NCI-H1436 (cell line): ENCODE measurements at regions not wholly inside any gene's neighbourhood (a gene's known extent, or its start where the extent isn't known, plus 50 kb on each side); places are given as distances from the start of the nearest gene placed in this dataset.

Experiments used
- DNase-seq: peaks from one replicate; lab custom pipeline; 2025; lab: John Stamatoyannopoulos, UW

DNA sequence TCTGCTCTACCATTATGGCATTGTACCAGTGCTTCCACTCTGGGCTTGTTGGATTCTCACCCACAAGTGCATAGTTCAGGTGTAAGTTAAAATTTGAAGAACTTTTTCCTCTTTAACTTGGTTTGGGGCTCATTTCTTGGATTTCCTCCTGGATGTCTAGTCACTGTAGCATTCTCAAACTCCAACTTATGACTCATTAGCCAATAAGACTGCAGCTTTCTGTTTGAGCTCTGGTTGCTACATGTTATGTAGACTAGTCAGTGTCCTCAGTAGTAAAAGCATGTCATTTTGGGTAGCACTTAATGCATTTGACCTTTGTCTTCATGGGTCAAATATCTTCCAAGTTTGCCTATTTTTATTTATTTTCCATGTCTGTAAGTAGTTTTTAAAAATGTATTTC is 790.8 kb downstream of the BRINP1 start:
- DNase-seq, result no peak

DNA sequence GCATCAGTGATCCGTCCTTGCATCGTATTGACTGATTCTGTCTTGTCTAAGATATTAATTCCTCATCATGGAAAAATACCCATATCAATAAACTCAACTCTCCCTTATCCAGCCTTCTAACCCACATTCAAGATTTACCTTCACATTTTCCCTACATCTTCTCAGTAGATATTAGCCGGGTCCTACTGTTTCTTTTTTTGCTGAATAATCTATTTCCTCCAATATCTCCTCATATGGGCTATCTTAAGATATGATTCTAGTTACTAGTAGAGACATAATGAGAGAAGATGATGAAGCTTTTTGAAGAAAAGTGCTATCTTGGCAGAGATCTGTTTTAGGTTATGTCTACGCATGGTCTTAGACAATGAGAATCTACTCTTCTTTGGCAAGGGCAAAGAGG is 785.8 kb downstream of the BRINP1 start:
- no peak for DNase-seq

DNA sequence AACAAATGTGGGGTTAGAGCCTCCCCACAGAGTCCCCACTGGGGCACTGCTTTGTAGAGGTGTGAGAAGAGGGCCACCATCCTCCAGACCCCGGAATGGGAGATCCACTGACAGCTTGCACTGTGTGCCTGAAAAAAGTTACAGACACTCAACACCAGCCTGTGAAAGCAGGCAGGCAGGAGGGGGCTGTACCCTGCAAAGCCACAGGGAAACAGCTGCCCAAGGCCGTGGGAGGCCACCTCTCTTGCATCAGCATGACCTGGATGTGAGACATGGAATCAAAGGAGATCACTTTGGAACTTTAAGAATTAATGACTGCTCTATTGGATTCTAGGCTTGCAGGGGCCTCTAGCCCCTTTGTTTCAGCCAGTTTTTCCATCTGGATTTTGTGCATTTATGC is 782.3 kb downstream of the BRINP1 start:
- DNase-seq, result no peak

DNA sequence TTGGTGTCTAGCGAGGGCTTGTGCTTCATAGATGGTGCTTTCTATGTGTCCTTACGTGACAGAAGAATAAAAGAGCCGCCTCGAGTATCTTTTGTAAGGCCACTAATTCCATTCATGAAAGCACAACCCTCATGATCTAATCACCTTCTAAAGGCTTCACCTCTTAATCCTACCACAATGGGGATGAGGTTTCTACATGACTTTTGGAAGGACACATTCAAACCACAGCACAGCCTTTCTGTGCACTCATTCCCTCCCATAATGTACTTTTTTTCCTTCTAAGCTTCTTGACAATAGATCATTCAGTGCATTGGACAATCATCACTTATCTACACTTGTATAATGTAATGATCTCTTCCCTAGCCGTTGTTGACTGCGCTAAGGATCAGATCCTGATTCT is 774.8 kb downstream of the BRINP1 start:
- no peak for DNase-seq

DNA sequence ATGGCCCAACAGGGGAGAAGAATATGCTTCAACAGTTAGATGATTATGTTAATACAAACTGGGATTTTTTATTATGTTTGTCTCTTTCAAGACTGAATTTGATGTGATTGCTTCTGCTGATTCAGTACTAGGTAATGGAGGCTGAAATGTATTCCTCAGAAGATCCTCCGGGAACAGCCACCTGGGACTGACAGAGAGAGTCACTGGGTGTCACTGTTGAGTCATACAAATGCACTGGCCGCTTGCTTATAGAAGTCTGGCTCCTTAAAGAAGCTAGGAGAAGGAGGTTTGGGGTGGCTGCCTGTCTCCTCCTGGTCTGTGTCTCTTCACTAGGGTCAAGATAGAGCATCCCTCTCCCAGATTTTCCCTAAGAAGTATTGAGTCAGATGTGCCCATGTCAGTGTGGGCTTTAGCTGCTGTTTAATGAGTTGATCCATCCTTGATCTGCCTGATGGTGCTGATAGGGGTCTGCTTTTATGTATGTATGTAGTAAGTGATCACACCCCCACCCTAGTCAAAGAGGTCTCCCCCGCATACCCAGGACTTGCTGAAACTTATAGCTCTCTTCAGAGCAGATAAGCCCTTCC is 773.4 kb downstream of the BRINP1 start:
- DNase-seq, result peak; percentile 36

DNA sequence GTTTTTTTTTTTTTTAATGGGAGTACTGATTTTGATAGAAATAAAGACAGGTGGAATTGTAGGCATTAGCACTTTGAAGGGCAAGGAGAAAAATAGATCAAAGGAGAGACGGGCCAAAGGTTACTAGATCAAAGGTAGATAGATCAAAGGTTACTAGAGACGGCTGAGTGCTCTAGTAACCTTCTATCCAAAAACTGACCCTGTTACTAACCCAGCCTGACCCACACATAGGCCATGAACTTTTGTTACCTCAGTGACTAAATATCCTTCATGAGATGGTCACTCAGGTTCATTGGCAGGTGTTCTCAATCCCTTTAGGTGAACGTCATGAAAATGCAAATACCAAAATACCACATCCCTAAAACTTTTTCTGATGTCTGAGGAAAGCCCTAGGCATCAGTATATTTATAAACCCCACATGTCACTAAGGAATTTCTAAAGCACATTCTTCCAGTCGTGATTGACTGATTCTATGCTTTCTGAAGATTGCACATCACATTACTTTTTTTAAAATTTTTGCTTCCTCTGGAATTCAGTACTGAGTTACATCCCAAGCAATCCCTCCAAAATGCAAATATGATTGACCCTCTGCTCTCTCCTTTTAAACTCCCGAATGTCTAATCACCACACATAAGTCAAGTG is 772.7 kb downstream of the BRINP1 start:
- DNase-seq, result no peak

DNA sequence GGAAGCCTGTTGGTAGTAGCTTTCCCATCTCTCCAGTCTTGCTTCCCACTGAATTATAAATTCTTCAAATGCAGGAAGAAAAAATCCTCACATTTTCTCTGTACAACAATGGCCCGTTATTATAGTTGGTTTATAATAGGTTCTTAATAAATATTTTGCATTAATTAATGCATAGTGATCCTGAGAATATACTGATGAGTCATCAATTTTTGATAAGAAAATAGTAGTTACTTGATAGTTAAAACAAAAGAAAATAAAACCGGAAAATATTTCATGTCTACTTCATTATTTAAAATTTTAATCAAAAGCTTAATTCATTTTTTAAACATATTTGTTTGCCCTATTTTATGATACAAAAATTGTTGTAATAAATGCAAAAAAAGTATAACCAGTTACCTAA is 762.6 kb downstream of the BRINP1 start:
- DNase-seq, result no peak

DNA sequence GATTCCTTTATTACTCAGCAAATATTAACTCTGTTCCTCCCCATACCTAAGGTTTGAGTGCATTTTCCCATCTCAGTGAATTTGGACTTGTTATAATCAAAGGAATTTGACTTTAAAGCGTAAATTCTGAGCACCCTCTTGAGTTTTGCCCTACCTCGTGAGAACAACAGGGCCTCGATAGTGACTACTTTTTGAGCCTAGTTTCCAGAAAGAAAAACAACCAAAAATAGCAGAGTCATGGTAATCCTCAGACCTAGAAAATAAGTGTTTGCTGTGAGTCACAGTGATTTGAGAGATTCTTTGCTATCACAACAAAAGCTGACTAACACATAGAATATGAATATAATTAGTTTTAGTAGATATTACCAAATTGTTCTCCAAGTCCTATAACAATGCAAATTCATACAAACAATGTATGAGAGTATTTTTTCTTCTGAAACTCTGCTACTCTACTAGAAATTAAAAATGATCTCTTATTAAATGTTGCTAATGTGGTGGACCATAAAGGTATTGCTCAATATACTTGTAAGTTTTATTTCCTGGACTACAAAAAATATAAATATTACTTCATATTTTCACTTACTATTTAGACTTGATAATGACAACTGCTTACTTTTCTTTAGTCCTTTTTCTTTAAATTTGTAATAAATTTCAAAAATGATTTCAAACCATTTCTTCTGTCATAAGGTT is 759.7 kb downstream of the BRINP1 start:
- no peak for DNase-seq

DNA sequence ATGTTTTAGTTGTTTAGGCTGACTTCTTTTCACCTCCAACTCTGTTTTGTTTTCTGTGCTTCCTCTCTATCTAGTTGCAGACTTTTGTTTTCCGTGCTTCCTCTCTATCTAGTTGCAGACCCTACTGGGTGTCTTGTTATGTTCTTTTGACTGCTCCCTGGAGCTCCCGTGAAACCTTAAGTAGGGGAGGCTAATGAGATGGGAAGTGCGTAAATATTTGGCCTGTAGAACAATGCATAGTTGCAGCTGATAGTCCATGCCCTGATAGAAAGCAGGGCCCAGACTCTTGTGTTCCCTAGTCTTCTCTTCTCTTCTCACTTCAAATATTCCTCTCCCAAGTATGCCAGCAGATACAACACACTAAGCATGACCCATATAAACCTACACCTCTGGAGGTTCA is 757.0 kb downstream of the BRINP1 start:
- DNase-seq, result no peak

DNA sequence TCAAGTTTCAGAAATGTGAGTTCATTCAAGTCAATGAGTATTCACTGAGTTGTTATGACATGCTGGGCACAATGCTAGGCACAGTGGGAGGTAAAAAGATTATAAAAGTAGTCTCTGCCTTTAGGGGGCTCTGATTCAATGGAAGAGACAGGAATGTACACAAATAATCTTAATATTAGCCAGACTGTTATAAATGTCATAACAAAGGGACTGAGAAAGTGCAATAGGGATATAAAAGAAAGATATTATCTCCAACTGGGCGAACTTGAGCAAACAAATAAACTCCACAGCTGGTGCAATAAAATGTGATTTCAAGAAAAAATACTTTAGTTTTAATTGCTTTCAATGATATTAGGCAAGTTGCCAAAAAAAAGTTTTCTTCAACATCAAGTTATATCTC is 755.2 kb downstream of the BRINP1 start:
- no peak for DNase-seq

DNA sequence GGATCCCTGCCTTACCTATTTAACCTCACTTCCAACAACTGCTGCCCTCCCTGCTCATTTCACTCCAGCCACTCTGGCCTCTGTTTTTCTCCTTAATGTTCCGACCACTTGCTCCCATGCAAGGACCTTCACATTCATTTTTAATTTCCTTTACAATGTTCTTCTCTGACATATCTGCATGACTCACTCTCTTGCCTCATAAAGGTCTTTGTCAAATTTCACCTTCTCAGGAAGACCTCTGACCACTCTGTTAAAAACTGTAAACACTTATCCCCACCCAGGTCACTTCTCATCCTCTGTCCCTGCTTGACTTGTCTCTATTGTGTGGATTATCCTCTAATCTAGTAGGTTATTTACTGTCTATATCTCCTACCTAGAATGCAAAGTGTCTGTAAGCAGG is 751.2 kb downstream of the BRINP1 start:
- no peak for DNase-seq

DNA sequence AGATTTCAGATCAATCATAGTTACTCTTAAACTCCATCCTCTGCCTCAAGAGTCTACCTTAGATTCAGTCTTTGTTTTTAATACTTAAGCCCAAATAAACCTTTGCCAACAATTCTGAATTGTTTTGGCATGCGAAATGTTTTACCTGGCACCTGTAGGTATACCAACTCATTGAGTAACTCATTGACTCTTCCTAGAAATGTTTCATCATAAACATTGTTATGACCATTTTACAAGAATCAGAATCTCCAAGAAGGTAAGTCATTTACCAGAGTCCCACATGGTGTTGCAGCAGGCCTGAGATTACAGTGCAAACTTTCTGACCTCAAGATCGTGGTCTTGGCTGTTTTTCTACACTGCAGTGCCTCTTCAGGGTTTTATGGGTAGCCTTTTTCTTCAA is 750.4 kb downstream of the BRINP1 start:
- DNase-seq, result no peak

DNA sequence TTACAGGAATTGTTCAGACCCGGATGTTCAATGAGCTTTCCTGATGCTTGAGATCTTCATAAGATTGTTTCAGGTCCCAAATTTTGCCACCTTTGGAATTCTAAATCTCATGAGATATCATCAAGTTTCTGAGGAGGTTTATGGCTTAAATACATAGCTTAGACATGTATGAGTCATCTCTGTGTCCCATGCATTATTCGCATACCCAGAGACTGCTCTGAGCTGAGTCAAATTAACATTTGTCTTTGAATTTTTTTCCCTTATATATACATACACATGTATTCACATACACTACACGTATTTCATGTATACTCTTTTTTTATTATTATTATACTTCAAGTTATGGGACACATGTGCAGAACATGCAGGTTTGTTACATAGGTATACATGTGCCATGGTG is 744.6 kb downstream of the BRINP1 start:
- DNase-seq, result no peak

DNA sequence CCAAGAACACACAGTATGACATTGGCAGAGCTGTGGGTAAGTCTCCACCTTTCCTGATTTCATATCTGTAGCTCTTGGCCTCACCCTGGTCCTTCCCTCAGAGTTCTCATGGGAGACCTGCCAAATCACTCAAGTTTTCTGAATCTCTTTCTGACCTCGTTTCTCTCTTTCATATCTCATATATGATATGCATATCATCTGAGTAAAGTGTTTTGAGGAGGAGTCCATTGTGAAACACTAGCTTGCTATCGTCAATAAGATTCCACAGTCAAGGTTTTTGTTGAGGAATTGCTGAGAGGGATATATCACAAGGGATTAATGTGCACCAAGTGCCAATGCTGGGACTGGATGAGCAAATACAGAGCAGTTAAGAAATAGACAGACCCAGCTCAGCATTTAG is 739.2 kb downstream of the BRINP1 start:
- DNase-seq, result no peak

DNA sequence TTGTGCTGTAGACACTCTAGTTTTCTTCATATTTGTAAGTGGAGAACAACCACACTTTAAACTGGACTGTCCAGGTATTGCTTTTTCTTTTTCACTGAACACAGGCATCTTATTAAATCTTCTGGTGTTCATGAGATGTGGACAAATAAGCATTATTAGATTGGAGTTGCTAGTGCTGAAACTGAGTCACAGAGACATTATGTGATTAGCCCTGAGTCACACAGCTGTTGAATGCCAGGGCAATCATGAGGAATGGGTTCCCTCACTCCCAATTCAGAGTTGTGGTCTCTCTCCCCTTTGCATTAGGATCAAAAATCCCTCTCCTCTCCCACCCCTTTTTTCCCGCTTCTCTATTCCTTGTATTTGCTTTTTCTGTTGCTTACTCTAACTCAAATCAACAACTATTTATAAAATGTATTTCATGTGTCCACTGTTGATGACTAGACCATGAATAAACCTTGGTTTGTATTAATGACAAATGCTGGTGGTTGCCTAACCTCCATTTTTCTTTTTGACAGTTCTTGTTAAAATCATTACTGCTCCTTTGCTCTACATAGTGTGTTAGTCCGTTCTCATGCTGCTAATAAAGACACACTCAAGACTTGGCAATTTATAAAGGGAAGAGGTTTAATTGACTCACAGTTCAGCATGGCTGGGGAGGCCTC is 738.2 kb downstream of the BRINP1 start:
- DNase-seq, result no peak

DNA sequence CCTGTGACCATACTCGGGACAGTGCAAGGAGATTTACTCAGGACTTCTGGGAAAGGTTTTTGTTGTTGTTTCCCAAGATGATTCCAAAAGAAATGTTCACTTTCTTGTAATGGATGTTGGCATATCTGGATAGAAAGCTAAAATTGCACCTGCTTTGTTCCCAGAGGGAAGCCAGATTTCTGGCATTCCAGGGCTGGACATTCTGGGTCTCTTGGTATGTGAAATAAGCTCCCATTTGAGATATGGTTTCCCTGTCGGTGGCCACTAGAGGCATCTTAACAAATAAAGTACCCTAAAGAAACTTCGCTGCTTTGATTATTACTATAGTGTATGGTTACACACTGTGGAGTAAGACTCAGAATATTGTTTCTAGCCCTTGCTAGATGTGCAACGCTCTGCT is 737.3 kb downstream of the BRINP1 start:
- no peak for DNase-seq

DNA sequence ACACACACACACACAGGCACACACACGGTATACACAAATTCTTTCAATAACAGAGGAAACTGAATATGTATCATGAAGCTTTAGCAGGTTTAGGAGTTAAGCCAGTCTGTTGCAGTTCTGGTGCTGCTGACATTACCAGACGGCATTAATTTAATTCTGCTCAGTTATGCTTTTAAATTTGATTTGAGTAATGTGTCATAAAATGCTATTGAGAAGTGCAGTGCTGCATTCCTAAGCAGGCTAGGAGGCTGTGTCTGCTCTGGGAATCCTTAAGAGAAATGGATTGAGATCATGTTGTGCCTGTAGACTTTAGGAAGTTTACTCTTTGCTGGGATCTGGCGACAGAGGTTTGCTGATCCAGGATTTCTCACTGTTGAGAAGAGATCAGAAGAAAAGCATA is 733.8 kb downstream of the BRINP1 start:
- DNase-seq, result no peak

DNA sequence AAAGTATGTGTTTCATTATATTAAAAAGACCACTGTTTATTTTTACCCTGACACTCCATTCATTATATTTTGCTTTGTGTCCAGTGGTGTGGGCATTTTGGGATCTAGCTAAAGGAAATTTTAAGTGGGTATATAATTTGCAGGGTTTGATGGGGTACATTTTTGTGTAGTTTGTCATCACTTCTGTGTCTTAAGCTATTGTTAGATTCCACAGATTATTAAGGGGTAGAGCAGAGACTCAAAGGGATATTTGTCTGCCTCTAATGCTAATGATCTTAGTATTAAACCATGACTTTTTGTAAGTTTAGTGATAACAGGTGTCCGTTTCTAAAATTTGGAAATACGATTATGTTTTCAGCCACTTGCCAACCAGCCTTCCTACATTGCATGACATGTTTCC is 731.6 kb downstream of the BRINP1 start:
- no peak for DNase-seq

DNA sequence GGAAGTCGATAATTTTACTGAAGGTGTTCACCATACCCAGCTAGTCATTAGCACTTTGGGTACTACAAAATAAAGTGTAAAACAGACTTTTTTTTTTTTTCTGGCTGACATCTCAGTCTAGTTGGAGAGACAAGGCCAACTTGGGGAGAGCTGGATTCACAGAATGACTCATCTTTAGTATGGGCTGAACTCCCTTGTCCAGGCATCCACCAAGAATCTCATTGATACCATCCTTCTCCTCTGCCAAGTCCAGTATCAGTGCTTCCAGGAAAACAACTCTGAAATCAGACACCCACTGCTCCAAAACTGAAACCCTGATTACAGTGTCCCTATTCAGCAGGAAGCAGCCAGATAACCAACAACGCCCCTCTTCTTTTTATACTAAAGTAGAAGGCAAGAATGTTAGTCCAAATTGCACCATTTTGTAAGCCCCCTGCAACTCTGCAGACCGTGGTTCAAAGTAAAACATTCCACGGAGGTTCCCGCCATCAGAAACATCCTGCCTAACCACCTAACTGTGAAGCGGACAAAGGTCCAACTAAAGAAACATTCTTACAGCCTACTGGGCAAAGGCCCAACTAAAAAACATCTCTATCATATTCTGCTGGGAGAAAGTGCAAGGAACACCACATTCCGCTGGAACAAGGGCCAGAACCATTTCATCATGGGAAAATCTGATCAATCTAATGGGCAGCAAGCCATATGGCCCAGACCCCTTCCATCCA is 728.2 kb downstream of the BRINP1 start:
- DNase-seq, result no peak

DNA sequence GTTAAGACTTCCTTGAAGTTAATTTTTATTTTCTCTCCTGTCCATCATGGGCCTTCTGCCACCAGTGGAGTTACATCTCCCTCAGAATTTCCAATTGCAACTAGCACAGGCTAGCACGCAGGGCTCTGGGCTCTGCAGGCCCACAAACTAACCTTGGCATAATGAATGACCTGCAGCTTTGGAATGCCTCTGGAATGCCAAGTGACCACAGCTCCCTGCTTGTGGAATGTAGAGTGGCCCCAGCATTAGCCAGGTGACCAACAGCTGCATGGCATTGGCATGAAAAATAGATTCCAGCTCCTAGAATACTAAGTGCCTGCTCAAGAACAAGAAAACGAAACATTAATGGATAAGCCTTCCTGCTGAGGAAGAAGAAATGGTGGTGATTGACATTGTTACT is 726.1 kb downstream of the BRINP1 start:
- no peak for DNase-seq

DNA sequence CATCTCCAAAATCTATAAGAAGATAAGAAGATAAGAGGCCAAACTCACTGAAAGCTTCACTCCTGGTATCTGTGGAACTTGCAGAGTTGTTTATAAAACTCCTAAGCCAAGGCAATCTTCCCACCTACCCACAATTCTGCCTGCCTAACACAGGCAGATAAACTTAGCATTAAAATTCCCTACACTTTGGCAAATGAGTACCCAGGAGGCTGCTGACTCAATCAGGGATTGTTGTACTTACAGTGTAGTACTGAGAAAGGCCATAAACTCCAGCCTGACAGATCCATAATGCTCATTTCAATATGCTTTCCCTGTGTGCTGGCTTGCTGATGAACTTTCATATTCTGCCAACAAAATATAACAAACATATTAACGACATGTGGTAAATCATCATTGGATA is 725.2 kb downstream of the BRINP1 start:
- no peak for DNase-seq

DNA sequence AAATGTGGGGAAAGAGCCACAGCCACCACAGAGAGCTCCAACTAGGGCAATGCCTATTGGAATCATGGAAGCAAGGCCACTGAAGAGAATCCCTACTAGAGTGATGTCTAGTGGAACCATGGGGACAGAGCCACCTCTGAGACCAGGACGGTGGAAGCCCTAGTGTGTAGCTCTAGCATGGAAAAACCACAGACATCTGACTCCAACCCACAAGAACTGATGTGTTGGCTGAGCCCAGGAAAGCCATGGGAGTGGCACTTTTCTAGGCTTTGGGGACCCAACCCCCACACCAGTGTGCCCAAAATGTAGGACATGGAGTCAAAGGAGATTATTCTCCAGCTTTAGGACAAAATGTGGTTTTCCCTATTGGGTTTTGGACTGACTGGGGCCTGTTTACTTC is 721.9 kb downstream of the BRINP1 start:
- no peak for DNase-seq

DNA sequence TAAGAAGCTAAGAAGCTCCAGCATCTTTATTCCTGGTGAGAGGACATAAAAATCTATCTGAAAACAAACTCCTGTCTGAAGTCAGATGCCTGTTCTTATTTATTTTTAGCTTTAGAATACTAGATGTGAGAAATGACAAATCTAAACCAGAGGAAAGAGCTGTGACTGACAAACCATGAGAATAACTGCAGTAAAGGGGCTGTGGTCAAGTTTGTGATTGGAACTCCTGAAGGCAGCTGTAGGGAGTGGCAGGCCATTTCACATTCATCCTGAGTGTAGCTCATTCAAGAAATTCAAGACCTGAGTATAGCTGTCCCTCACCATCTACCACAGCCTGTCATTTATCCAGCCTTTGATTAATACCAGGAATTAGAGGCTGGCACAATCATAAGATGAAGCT is 718.8 kb downstream of the BRINP1 start:
- DNase-seq, result no peak
